Head of caudate nucleus (tissue), 42 donors: ENCODE measurements at regions not wholly inside any gene's neighbourhood (a gene's known extent, or its start where the extent isn't known, plus 50 kb on each side); places are given as distances from the start of the nearest gene placed in this dataset.

Source experiments
- DNase-seq, 42 donors: peaks; one replicate each; pipeline versions ENCODE4 v3.0.0 to v3.0.0-alpha.2; 2020 to 2021; ENCODE audit warnings: mixed read lengths in 7 of 42
- intact Hi-C: fragments of 100-400 bp; cut with DNase I; formaldehyde crosslinking; loops from one replicate; pipeline ENCODE4 v1.15.0; 2022

DNA sequence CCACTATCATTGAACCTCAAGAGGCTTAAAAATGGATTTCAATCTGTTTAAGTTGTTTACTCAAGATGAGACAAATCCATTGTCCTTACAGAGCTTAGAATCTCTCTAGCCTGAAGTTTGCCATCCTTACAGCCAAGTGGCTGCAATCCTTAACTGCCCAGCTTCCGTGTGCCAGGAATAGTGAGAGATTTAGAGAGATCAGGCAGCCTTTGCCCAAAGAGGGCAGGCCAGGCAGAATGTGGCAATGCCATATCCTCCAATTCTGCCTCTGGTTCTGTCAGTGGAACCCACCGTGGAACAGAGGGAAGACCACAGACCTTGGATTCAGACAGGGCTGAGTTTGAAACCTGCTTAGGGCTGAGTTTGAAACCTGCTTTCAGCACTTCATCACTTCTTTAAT lies 374.3 kb downstream of the VPS13C start:
- intact Hi-C loops, result no loop called here
- DNase-seq, result no peak

DNA sequence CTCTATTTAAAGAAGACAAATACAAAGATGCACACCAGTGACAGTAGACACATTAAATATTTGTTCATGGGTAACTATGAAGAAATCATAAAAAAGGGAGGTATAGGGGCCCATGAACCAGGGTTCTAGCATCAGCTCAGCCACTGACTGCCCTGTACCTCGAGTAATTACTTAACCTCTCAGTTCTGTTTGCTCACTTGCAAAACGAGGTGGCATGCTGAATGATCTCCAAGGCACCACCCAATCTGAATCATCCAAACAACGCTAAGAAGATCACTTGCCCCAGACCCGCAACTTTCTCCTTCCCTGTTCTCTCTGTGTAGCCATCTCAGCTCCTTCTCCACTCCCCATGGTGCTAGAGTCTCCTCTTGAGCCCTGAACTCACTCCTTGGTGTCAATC lies 374.7 kb downstream of the VPS13C start:
- intact Hi-C loops, result no loop called here
- DNase-seq, result no peak

DNA sequence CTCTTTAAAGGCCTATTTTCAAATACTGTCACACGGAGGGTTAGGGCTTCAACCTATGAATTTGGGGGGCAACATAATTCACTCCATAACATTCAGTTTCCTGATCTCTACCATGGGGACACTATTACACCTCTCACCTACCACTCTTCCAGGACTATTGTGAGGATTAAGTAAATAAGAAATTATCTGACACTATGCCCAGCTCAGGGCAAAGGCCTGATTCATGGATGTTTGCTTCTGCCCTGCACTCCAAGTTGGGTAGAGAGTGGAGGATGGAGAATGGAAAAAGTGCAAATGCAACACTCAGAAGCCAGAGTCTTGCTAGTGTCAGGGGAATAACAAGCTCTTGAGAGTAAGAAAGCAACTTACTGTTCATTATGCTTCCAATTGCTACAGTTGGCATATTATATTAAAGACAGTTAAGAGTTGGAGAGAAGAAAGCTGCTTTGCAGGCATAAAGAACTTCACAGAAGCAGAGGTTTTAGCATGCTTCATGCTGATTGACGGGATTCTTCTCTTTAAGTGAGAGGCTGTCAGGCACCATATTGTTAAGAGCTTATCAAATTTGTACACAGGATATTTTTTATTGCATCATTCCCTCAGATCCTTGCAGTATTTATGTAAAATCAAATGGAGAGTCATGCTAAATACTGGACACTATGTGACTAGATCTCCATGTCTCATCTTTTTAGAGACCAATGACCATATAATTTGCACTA lies 375.3 kb downstream of the VPS13C start:
- intact Hi-C loops, result no loop called here
- no peak for DNase-seq

GRCh38 chr15:61682891-61683735 lies 377.1 kb downstream of the VPS13C start:
- intact Hi-C loops, result no loop called here
- DNase-seq, result no peak

- intact Hi-C loops, result no loop called here
- DNase-seq, result no peak
Observed at GRCh38 chr15:61681676-61682075, 378.6 kb downstream of the VPS13C start.

- intact Hi-C loops, result no loop called here
- no peak for DNase-seq
Observed at GRCh38 chr15:61681038-61681418, 379.2 kb downstream of the VPS13C start.

DNA sequence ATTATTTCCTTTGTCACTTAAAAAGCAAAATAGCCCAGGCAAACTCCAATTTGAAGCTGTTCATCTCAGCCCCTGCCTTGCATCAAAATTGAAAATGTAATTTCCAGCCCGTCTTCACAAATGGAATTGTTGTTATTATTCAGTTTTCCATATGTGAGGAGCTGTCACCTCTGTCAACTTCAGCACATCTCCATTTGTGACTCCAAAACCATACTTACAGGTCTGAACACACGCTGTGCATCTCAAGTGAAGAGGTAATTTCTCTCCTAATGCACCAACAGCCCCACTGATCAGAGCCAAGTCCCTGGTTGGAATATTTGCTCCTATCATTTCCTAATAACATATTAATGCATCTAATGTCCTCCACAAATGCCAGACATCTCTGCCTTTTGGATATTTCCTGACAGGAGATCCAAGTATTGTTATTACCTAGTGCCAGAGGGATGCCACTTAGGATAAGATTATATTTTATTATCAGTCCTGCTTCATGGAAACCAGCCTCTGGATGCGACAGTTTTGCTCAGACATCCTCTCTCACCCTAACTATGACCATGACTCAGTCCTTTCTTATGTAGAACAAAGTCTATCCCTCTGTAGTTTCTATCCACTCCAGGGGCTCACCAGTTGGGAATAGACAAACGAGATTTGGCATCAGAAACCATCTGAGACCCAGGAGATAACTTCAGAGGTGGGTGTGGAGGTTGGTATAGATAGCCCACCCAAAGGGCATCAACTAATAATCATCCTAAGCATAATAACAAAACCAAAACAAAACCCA lies 379.8 kb downstream of the VPS13C start:
- intact Hi-C loops, result no loop called here
- DNase-seq, result no peak

GRCh38 chr15:61671736-61672135 lies 388.5 kb downstream of the VPS13C start:
- no peak for DNase-seq
- intact Hi-C loops, result no loop called here

- no peak for DNase-seq
- intact Hi-C loops, result no loop called here
Observed at GRCh38 chr15:61668444-61668843, 391.8 kb downstream of the VPS13C start.

DNA sequence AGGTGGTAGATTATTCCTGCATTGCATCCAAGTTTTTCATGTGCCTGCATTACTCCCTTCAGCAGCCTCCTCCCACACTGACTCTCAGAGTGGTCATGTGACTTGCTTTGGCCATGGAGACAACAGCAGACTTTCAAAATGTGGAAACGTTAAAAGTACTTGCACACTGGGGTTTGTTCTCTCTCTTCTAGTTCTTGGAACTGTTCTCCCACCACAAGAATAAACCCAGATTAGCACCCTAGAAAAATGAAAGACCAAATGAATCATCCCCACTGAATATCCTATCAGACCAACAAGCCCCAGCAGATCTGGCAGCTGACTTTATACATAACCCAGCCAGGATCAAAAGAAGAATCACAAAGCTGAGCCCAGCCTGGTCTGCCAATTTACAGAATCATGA lies 398.5 kb downstream of the VPS13C start:
- DNase-seq, result no peak
- intact Hi-C loops, result no loop called here

GRCh38 chr15:61660579-61660978 lies 399.7 kb downstream of the VPS13C start:
- intact Hi-C loops, result no loop called here
- no peak for DNase-seq

- no peak for DNase-seq
- intact Hi-C loops, result no loop called here
Observed at GRCh38 chr15:61659566-61660190, 400.6 kb downstream of the VPS13C start.

GRCh38 chr15:61657461-61657860 lies 402.8 kb downstream of the VPS13C start:
- intact Hi-C loops, result no loop called here

DNA sequence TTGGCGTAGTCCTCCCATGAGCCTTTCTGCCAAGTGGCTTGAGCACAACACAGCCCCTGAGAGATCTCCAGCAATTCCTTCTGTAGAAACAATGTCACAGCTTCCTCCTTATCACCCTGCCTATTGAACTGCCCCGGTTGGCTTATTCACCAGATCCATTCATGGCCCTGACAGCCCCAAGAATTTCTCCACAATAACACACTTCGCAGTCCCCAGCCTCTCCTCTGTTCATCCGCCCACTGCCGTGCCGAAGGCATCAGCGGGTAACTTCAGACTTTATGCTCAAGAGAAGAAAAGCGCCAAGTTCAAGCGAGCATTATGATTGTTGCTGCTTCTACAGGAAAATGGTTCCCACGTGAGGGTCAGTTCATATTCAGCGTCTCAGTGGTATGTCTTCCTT lies 403.9 kb downstream of the VPS13C start:
- intact Hi-C loops, result no loop called here
- DNase-seq, result no peak

More at GRCh38 chr15:61657461-61657860, 402.8 kb downstream of the VPS13C start:
- DNase-seq, result no peak

DNA sequence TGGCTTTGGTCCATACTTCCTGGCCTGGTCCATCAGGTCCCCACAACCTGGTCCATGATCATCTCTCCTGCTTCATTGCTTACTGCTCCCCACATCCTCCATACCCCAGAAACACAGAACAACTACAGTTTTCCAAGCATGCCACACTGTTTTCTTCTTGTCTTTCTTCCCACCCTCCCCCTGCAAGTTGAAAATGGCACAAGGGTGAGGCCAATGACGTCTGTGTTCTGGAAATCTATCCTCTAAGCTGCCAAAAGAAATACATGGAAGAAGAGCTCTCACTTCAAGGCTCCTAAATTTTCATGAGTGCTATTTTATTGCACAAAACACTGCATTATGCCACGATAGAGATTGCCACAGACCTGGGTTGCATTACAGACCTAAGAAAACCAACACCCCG lies 404.4 kb downstream of the VPS13C start:
- intact Hi-C loops, result no loop called here
- DNase-seq, result no peak

DNA sequence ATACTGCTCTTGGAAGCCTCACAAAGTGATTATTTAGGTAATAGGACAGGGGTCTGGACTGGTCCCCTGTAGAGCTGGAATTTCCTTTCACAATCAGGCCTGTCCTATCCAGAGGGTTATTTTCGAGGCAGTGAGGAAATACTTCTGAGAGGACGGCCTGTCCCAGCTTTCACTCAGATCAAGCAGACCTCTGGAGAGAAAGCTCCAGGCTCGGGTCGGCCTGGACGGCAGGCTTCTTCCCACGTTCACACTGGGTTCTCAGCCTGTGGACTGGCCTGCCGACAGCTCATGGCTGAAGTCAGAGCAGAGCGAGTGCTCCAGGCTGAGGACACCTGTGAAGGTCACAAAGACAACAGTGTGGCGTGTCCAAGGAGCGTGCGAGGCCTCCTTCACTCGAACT lies 405.3 kb downstream of the VPS13C start:
- no peak for DNase-seq
- intact Hi-C loops, result no loop called here

- no peak for DNase-seq
- intact Hi-C loops, result no loop called here
Observed at GRCh38 chr15:61654002-61654740, 406.1 kb downstream of the VPS13C start.

DNA sequence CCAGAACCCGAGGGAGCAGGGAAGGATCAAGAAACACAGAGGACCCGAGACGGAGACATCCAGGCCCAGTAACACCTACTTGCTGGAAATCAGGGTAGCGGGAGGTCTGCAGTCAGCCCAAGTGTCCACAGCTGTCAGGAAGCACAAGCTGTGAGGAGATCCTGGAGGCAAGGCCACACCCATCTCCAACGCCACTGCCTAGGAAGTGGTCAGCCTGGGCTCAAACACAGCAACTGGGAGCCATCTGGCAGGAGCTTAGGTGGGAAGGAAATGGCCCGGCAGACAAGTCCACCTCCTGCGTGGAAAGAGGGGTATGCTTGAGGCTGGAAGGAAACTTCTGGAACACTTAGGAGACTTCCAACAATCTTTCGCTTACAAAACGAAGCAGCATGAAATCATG lies 407.1 kb downstream of the VPS13C start:
- no peak for DNase-seq
- intact Hi-C loops, result no loop called here

- intact Hi-C loops, result no loop called here
- no peak for DNase-seq
Observed at GRCh38 chr15:61651267-61651666, 409.0 kb downstream of the VPS13C start.
